ENCODE measurements at regions not wholly inside any gene's neighbourhood (a gene's known extent, or its start where the extent isn't known, plus 50 kb on each side); places are given as distances from the start of the nearest gene placed in this dataset.

DNA sequence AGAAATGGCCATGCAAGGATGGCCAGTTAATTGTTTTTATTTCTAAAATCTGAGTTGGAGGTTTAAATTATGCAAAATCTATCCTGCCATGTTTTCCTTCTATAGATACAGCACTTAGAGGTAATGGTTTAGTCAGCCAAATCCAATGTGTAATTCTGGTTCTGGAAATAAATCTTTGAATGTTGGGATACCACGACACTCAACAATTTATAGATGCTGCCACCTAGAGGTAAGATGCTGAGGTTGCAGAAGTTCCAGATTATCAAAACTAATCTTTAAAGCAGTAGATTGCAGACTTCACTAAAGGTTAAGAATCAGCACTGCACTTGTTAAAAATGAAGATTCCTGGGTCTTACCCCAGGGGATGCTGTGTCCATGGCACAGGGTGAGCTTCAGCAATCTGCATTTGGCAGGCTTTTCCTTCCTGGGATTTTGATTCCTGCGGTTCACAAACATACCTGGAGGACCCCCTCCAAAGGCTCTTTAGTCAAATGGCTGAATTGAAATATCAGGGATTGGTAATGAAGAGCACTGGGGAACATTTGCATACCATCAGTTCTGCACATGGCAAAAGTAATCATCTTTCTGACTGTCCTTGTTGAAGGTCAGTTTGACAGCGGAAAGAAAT lies 53.4 kb upstream of the ANO4 start:
- peak; percentile 59 for DNase-seq (ENCODE audit: low spot score)

DNA sequence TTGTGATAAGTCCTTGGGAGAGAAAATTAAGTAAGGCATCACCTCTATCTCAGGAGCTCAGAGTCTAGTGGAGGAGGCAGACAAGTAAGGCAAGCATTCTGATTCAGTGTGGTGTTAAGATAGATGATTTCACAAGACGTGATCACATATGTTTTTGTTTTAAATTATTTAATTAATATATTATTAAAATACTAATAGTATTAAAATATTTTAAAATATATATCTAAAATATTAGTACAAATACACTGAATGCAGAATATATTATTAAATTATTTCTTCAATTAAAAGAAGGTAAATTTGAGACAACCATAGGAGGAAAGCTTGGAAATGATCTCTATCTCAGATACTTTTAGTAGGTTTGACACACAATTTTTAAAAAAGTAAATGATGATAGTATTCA lies 51.5 kb upstream of the ANO4 start:
- DNase-seq (ENCODE audit: low spot score), result no peak

All from LoVo (cell line).